Activated T-cell treated with anti-CD3 and anti-CD28 coated beads, Interleukin-2, amount 50 U/mL, for 4 hours (primary cell): ENCODE measurements at regions not wholly inside any gene's neighbourhood (a gene's known extent, or its start where the extent isn't known, plus 50 kb on each side); places are given as distances from the start of the nearest gene placed in this dataset.

ENCODE experiments used
- ATAC-seq, 2 donors: fragments of 200-7000 bp; cut with Tn5 transposase; one replicate each; pipeline ENCODE4 v1.10.0; 2021
- DNase-seq: peaks from one replicate; pipeline ENCODE4 v3.0.0-alpha.2; 2020
- H3K27me3 Mint-ChIP-seq: one replicate; pipeline ENCODE4 v1.8.0; 2021; ENCODE audit warnings: low read depth, mixed read lengths
- H3K36me3 Mint-ChIP-seq: one replicate; pipeline ENCODE4 v1.8.0; 2022; ENCODE audit warnings: mixed read lengths; ENCODE audit not compliant: insufficient read depth
- H3K4me1 Mint-ChIP-seq: one replicate; pipeline ENCODE4 v1.8.0; 2021; ENCODE audit warnings: low read depth, mixed read lengths
- H3K4me3 Mint-ChIP-seq: one replicate; pipeline ENCODE4 v1.8.0; 2021; ENCODE audit warnings: mild to moderate bottlenecking, moderate library complexity, mixed read lengths
- H3K9me3 Mint-ChIP-seq: one replicate; pipeline ENCODE4 v1.8.0; 2021; ENCODE audit warnings: mixed read lengths

GRCh38 chr17:77444984-77445759 lies 304.4 kb downstream of the SEC14L1 start:
- peak overlapping the region; percentile 70 for H3K4me3 Mint-ChIP-seq
- H3K27me3 Mint-ChIP-seq: no peaks in the 10 kb centered on the region
- peaks cover 96% of the 10 kb centered on the region for H3K4me1 Mint-ChIP-seq
- DNase-seq (peak; percentile 71), ATAC-seq (peak; percentile 58 to 60)
- peaks cover 2% of the 10 kb centered on the region for H3K36me3 Mint-ChIP-seq
- no peaks in the 10 kb centered on the region for H3K9me3 Mint-ChIP-seq

GRCh38 chr17:77445760-77446532 lies 305.2 kb downstream of the SEC14L1 start:
- Mint-ChIP-seq H3K27me3 (no peaks in the 10 kb centered on the region), H3K4me1 (peaks cover 91% of the 10 kb centered on the region), H3K36me3 (peaks cover 2% of the 10 kb centered on the region), H3K4me3 (peak overlapping the region; percentile 70), H3K9me3 (no peaks in the 10 kb centered on the region)
- ATAC-seq: peak; percentile 11 to 19
- DNase-seq: no peak

GRCh38 chr17:77446940-77447634 lies 306.3 kb downstream of the SEC14L1 start:
- peaks cover 79% of the 10 kb centered on the region for H3K4me1 Mint-ChIP-seq
- no peaks in the 10 kb centered on the region for H3K9me3 Mint-ChIP-seq
- H3K4me3 Mint-ChIP-seq: peak overlapping the region; percentile 70
- DNase-seq: no peak
- peaks cover 2% of the 10 kb centered on the region for H3K36me3 Mint-ChIP-seq
- no peak for ATAC-seq
- H3K27me3 Mint-ChIP-seq: no peaks in the 10 kb centered on the region

GRCh38 chr17:77449373-77449907 lies 308.7 kb downstream of the SEC14L1 start:
- H3K27me3 Mint-ChIP-seq: no peaks in the 10 kb centered on the region
- no peaks in the 10 kb centered on the region for H3K9me3 Mint-ChIP-seq
- no peak for DNase-seq
- H3K4me3 Mint-ChIP-seq: peak overlapping the region; percentile 96
- peaks cover 2% of the 10 kb centered on the region for H3K36me3 Mint-ChIP-seq
- peaks cover 71% of the 10 kb centered on the region for H3K4me1 Mint-ChIP-seq
- no peak for ATAC-seq

GRCh38 chr17:77449908-77450741 lies 309.4 kb downstream of the SEC14L1 start:
- H3K9me3 Mint-ChIP-seq: no peaks in the 10 kb centered on the region
- peaks cover 65% of the 10 kb centered on the region for H3K4me1 Mint-ChIP-seq
- no peaks in the 10 kb centered on the region for H3K27me3 Mint-ChIP-seq
- peak overlapping the region; percentile 96 for H3K4me3 Mint-ChIP-seq
- ATAC-seq (peak; percentile 32 to 38), DNase-seq (peak; percentile 67)
- H3K36me3 Mint-ChIP-seq: peaks cover 3% of the 10 kb centered on the region

GRCh38 chr17:77450742-77451244 lies 310.0 kb downstream of the SEC14L1 start:
- Mint-ChIP-seq H3K9me3 (no peaks in the 10 kb centered on the region), H3K36me3 (peaks cover 3% of the 10 kb centered on the region), H3K4me1 (peaks cover 65% of the 10 kb centered on the region), H3K27me3 (no peaks in the 10 kb centered on the region), H3K4me3 (peak overlapping the region; percentile 96)
- DNase-seq (no peak), ATAC-seq (no peak)

- H3K9me3 Mint-ChIP-seq: no peaks in the 10 kb centered on the region
- H3K36me3 Mint-ChIP-seq: peaks cover 3% of the 10 kb centered on the region
- H3K4me1 Mint-ChIP-seq: peaks cover 64% of the 10 kb centered on the region
- ATAC-seq (peak; percentile 54 to 57), DNase-seq (peak; percentile 53)
- peak overlapping the region; percentile 96 for H3K4me3 Mint-ChIP-seq
- no peaks in the 10 kb centered on the region for H3K27me3 Mint-ChIP-seq
These were observed 310.6 kb downstream of the SEC14L1 start for GRCh38 chr17:77451245-77451893.

- Mint-ChIP-seq H3K27me3 (no peaks in the 10 kb centered on the region), H3K36me3 (peaks cover 3% of the 10 kb centered on the region), H3K9me3 (no peaks in the 10 kb centered on the region), H3K4me1 (peaks cover 60% of the 10 kb centered on the region), H3K4me3 (peak overlapping the region; percentile 96)
- ATAC-seq (peak in 1 of 2 donors; percentile 12), DNase-seq (no peak)
These were observed 311.4 kb downstream of the SEC14L1 start for GRCh38 chr17:77451894-77452852.

GRCh38 chr17:77453613-77454241 lies 313.0 kb downstream of the SEC14L1 start:
- Mint-ChIP-seq H3K36me3 (peaks cover 8% of the 10 kb centered on the region), H3K4me1 (peaks cover 62% of the 10 kb centered on the region)
- peak; percentile 13 to 16 for ATAC-seq

GRCh38 chr17:77454242-77455095 lies 313.7 kb downstream of the SEC14L1 start:
- peak overlapping the region; percentile 96 for H3K4me3 Mint-ChIP-seq
- DNase-seq: no peak
- no peaks in the 10 kb centered on the region for H3K9me3 Mint-ChIP-seq
- H3K27me3 Mint-ChIP-seq: no peaks in the 10 kb centered on the region
- no peak for ATAC-seq
- peaks cover 62% of the 10 kb centered on the region for H3K4me1 Mint-ChIP-seq
- H3K36me3 Mint-ChIP-seq: peaks cover 8% of the 10 kb centered on the region

More at GRCh38 chr17:77453613-77454241, 313.0 kb downstream of the SEC14L1 start:
- Mint-ChIP-seq H3K9me3 (no peaks in the 10 kb centered on the region), H3K27me3 (no peaks in the 10 kb centered on the region), H3K4me3 (peak overlapping the region; percentile 96)
- peak; percentile 40 for DNase-seq
